ENCODE measurements at regions not wholly inside any gene's neighbourhood (a gene's known extent, or its start where the extent isn't known, plus 50 kb on each side); places are given as distances from the start of the nearest gene placed in this dataset.

DNA sequence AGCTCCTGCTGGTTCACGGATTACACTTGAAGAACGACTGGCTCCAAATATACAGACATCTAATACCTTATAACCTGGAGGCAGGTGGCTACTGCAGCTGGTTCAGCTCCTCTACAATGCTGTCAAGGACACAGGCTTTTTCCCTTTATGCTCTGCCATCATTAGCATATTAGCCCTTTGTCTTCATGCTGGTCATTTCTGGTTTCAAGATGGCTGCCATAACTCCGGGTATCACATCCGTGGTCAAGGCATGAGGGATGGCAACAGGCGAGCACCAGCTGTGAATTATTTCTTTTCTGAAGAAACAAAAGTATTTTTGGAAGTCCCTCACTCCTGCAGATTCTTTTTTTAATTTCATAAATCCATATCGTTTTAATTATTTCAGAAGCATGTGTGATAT, 124.3 kb upstream of the MED13 start:
- no peak for DNase-seq (ENCODE audit: extremely low spot score)
- Histone ChIP-seq H3K36me3 (ENCODE audit: insufficient read depth) (no peaks in the 10 kb centered on the region), H3K4me3 (ENCODE audit: low read depth, low read length) (no peak overlapping the region), H3K4me1 (ENCODE audit: insufficient read depth) (no peaks in the 10 kb centered on the region), H3K27ac (ENCODE audit: low read depth) (no peak overlapping the region)
- WGBS = 90% methylated on average over 6 of the region's 6 CpGs

DNA sequence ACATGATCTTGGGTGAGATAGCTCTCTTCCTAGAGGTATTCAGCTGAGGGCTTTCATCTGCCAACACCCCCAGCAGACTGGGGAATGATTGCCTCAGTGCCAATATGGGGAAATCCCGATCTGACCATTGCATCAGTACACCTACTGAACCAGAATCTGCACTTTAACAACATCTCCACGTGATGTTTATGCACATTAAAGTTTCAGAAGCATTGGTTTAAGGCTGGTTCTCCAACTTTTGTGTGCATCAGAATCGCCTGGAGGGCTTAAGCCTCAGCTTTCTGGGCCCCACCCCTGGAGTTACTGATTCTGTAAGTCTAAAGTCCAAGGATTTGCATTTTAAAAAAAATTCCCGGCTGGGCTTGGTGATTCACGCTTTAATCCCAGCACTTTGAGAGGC, 123.6 kb upstream of the MED13 start:
- Histone ChIP-seq H3K4me3 (ENCODE audit: low read depth, low read length) (no peak overlapping the region), H3K36me3 (ENCODE audit: insufficient read depth) (no peaks in the 10 kb centered on the region), H3K27ac (ENCODE audit: low read depth) (no peak overlapping the region), H3K4me1 (ENCODE audit: insufficient read depth) (no peaks in the 10 kb centered on the region)
- DNase-seq (ENCODE audit: extremely low spot score) = no peak
- WGBS = 63% methylated on average over 5 of the region's 5 CpGs

DNA sequence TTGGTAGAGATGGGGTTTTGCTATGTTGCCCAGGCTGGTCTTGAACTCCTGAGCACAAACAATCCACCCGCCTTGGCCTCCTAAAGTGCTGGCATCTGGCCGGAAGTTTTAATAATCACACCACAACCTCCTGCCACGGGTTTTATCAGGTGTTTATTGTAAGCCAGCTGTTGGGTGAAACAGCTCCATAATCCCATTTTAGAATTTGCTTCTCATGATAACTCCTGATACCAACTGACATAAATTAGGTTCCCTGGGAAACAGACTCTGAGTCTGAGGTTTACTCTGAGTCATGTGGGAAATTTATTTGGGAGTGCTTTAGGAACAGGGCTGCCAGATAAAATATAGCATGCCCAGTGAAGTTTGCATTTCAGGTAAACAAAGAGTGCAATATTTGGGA, 122.6 kb upstream of the MED13 start:
- DNase-seq (ENCODE audit: extremely low spot score) = no peak
- no peak overlapping the region for H3K27ac ChIP-seq (ENCODE audit: low read depth)
- no peaks in the 10 kb centered on the region for H3K36me3 ChIP-seq (ENCODE audit: insufficient read depth)
- H3K4me3 ChIP-seq (ENCODE audit: low read depth, low read length) = no peak overlapping the region
- WGBS = 11% methylated on average over 3 of the region's 3 CpGs
- H3K4me1 ChIP-seq (ENCODE audit: insufficient read depth) = no peaks in the 10 kb centered on the region

DNA sequence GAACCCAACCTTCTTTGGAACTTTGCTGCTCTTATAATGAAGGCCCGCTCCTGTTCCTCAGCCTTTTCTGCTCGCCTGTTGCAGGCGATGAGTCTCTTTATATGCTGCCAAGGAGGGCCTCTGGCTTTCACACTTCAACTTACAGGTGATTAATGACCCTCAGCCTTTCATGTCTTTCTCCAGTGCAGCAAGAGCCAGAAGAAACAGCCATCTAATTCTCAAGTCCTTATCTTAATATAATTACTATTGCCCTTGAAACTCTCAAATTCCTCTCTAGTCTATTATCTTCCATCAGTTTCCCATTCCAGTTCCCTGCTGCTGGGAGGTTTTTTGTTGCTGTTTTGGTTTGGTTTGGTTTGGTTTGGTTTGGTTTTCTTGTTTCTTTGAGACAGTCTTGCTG, 121.8 kb upstream of the MED13 start:
- 78% methylated on average over 3 of the region's 3 CpGs for WGBS

DNA sequence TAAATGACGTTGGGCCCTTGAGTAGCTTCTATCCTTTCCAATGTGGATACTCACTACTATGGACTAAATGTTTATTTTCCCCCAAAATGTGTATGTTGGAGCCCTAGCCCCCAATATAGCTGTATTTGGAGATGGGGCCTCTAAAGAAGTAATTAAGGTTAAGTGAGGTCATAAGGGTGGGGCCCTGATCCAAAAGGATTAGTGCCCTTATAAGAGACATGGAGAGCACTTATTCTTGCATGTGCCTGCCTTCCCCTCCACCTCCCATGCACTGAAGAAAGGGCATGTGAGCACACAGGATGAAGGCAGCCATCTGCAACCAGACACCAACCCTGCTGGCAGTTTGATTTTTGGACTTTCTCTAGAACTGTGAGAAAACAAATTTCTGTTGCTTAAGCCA, 115.7 kb upstream of the MED13 start:
- no peak for DNase-seq (ENCODE audit: extremely low spot score)
- no peaks in the 10 kb centered on the region for H3K36me3 ChIP-seq (ENCODE audit: insufficient read depth)
- no peak overlapping the region for H3K27ac ChIP-seq (ENCODE audit: low read depth)
- WGBS = 96% methylated on average over 1 of the region's 1 CpG
- no peak overlapping the region for H3K4me3 ChIP-seq (ENCODE audit: low read depth, low read length)
- no peaks in the 10 kb centered on the region for H3K4me1 ChIP-seq (ENCODE audit: insufficient read depth)

More for the DNA sequence above, 121.8 kb upstream of the MED13 start:
- Histone ChIP-seq H3K27ac (ENCODE audit: low read depth) (no peak overlapping the region), H3K4me1 (ENCODE audit: insufficient read depth) (no peaks in the 10 kb centered on the region), H3K4me3 (ENCODE audit: low read depth, low read length) (no peak overlapping the region), H3K36me3 (ENCODE audit: insufficient read depth) (no peaks in the 10 kb centered on the region)
- DNase-seq (ENCODE audit: extremely low spot score) = no peak

DNA sequence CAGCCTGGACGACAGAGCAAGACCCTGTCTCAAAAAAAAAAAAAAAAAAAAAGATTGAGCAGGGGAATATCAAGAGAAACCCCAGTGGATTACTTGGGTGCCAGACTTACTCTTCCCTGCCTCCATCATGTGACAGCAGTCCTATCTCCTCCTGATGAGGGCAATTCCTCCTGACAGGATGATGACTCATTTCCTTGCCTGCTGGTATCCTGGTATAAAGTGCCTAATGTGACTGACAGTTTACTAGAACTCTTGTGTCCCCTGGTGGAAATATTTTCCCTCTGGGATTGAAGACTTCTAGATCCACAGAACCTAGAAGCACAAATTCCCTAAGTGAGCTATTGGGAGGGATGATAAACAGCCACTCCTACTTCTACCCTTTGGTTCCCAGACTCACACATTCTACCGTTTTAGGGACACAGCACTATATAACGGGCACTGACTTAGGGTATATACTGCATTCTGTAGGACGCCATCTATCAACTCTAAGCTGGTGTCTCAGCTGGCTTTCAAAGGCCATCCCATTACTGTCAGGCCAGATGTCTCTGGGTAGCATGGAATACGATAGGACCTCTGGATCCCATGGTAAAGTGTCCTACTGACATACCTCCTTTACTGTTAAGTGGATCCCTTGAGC, 114.6 kb upstream of the MED13 start:
- H3K4me1 ChIP-seq (ENCODE audit: insufficient read depth) = no peaks in the 10 kb centered on the region
- no peak overlapping the region for H3K27ac ChIP-seq (ENCODE audit: low read depth)
- no peaks in the 10 kb centered on the region for H3K36me3 ChIP-seq (ENCODE audit: insufficient read depth)
- no peak overlapping the region for H3K4me3 ChIP-seq (ENCODE audit: low read depth, low read length)
- WGBS = 86% methylated on average over 5 of the region's 5 CpGs
- DNase-seq (ENCODE audit: extremely low spot score) = no peak

DNA sequence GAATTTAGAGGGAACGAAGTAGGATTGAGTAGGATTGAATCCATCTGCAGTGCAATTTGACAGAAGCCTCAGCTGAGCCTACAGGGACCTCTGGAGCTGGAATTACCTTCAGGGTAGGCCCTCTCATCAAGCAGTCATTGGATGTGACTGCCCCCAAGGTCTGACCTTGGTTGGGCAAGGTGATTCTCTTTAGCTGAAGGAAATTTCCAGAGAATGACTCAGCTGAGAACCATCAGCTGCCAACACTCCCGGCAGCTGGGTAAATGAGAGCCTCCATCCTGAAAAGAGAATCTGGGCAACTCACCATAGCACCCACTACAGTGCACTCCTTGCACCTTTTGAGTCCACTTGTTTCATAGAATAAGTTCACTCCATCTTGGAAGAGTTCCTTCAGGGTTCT, 113.5 kb upstream of the MED13 start:
- DNase-seq (ENCODE audit: extremely low spot score) = no peak
- 78% methylated on average over 2 of the region's 2 CpGs for WGBS
- H3K4me3 ChIP-seq (ENCODE audit: low read depth, low read length) = no peak overlapping the region
- no peaks in the 10 kb centered on the region for H3K4me1 ChIP-seq (ENCODE audit: insufficient read depth)
- no peaks in the 10 kb centered on the region for H3K36me3 ChIP-seq (ENCODE audit: insufficient read depth)
- H3K27ac ChIP-seq (ENCODE audit: low read depth) = no peak overlapping the region

DNA sequence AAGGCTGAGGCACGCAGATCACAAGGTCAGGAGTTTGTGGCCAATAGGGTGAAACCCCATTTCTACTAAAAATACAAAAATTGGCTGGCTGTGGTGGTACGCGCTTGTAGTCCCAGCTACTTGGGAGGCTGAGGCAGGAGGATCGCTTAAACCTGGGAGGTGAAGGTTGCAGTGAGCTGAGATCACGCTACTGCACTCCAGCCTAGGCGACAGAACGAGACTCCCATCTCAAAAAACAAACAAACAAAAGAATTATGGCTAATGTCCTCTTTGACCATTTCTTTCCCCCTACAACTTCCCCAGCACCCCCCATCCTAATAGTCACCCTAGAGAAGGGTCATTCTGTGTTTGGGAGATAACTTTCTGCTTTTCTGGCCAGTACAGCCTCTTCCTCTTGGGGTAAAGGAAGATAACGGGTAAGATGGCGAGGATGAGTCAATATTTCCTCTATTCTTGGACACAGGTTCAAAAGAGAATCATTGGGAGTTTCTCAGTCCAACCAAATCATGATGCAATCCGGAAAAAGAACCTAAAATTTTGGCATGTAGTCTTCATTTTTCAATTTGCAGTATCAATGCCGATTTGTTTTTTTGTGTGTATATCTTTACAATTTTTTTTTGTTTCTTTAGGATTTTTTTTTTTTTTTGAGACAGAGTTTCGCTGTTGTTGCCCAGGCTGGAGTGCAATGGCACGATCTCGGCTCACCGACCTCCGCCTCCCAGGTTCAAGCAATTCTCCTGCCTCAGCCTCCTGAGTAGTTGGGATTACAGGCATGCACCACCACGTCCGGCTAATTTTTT, 107.6 kb upstream of the MED13 start:
- 87% methylated on average over 18 of the region's 18 CpGs for WGBS
- H3K27ac ChIP-seq (ENCODE audit: low read depth) = no peak overlapping the region
- no peak for DNase-seq (ENCODE audit: extremely low spot score)

DNA sequence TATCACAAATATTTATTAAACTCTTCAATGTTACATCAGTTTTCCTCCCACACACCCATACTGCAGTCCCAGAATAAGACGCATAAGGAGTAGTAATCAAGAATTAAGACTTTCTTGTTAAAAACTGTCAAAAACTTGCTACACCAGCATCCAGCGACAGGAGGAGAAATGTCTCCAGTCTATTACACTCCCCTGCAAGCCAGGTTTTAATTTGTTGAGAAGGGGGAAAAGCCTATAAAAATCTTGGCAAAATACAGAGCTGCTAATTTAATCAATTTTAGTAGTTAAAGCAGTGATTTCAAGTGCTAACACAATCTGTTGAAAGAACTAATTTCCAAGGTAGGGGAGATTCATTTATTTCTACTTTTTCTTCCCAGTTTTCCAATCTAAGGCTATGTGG, 102.0 kb upstream of the MED13 start:
- WGBS = 84% methylated on average over 2 of the region's 2 CpGs
- no peak overlapping the region for H3K27ac ChIP-seq (ENCODE audit: low read depth)
- DNase-seq (ENCODE audit: extremely low spot score) = no peak
- no peak overlapping the region for H3K4me3 ChIP-seq (ENCODE audit: low read depth, low read length)
- no peaks in the 10 kb centered on the region for H3K36me3 ChIP-seq (ENCODE audit: insufficient read depth)
- H3K4me1 ChIP-seq (ENCODE audit: insufficient read depth) = peaks cover 1% of the 10 kb centered on the region

More for the DNA sequence above, 107.6 kb upstream of the MED13 start:
- no peaks in the 10 kb centered on the region for H3K4me1 ChIP-seq (ENCODE audit: insufficient read depth)
- H3K36me3 ChIP-seq (ENCODE audit: insufficient read depth) = no peaks in the 10 kb centered on the region
- no peak overlapping the region for H3K4me3 ChIP-seq (ENCODE audit: low read depth, low read length)

DNA sequence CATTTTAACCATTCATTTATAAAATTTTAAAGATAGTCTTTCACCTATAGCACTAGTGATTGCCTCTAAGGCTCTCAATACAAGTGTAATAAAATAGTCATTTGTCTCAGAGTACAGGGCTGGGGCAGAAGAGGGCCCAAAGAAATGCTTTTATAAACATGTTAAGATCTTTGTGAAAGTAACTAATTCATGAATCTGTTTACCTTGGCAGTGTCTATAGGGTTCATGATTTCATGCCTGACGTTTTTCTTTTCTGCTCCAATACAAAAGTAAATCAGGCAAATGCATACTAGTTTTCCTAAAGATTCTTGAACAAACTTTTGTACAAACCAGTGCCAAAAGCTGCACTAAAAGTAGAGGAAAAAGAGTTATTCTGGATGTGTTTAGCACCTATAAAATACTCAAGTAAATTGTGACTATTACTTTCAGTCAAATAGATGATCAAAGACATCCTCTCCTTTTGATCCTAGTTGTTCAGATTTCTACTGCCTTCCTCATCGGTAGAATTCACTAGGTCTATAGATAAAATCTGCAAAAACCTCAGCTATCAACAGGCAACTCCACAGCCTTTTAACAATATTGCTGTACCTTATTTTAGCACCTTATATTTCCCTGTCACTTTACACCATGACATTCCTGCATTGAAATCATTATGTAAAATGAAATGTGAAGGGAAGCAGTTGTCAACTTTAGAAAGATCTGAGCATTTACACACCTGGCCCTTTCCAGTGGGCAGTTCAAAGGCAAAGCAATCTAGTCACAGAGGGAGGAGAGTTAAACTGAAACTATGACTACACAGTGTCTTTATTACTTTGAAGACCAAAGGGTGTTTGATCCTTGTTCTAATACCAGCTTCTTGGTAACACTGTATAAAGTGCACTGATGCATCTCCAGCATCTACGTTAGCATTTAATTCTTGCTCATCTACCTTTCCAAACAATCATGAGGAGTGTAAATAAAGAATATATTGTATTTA, 100.0 kb upstream of the MED13 start:
- WGBS = 32% methylated on average over 3 of the region's 3 CpGs
- H3K27ac ChIP-seq (ENCODE audit: low read depth) = no peak overlapping the region
- no peak overlapping the region for H3K4me3 ChIP-seq (ENCODE audit: low read depth, low read length)
- DNase-seq (ENCODE audit: extremely low spot score) = no peak
- peaks cover 1% of the 10 kb centered on the region for H3K4me1 ChIP-seq (ENCODE audit: insufficient read depth)
- no peaks in the 10 kb centered on the region for H3K36me3 ChIP-seq (ENCODE audit: insufficient read depth)

DNA sequence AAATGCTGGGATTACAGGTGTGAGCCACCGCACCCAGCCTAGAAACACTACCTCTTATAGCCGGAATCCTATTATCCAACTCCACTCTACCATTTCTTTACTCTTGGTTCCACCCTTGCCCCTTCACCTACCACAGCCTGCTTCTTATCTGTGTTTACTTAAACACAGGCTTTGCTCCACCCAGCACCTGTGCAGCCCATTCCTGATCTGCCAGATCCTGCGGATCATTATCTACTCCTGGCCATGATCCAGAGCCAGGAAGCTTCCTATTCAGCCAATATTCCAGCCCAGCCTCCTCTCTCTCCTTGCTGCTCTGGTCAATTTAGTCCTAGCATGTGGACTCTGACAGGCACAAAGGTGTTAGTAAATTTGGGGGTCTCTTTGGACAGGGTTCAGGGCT, 98.8 kb upstream of the MED13 start:
- 63% methylated on average over 3 of the region's 3 CpGs for WGBS
- Histone ChIP-seq H3K4me1 (ENCODE audit: insufficient read depth) (peaks cover 1% of the 10 kb centered on the region), H3K4me3 (ENCODE audit: low read depth, low read length) (no peak overlapping the region), H3K36me3 (ENCODE audit: insufficient read depth) (no peaks in the 10 kb centered on the region), H3K27ac (ENCODE audit: low read depth) (no peak overlapping the region)
- DNase-seq (ENCODE audit: extremely low spot score) = no peak

DNA sequence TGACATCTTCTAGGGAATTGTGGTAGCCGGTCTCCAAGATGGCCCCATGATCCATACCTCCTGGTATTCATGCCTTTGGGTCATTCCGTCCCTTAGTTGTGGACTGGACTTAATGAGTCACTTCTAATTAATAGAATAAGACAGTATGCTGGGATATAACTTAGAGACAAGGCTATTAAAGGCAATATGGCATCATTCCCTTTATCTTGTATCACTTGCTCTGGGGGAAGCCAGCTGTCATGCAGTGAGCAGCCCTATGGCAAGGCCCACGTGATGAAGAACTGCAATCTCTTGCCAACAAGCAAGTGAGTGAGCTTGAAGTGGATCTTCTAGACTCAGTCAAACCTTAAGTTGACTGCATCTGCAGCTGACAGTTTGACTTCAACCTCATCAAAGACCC, 97.8 kb upstream of the MED13 start:
- DNase-seq (ENCODE audit: extremely low spot score) = no peak
- no peak overlapping the region for H3K27ac ChIP-seq (ENCODE audit: low read depth)
- peaks cover 1% of the 10 kb centered on the region for H3K4me1 ChIP-seq (ENCODE audit: insufficient read depth)
- H3K36me3 ChIP-seq (ENCODE audit: insufficient read depth) = no peaks in the 10 kb centered on the region
- 74% methylated on average over 3 of the region's 3 CpGs for WGBS
- no peak overlapping the region for H3K4me3 ChIP-seq (ENCODE audit: low read depth, low read length)

DNA sequence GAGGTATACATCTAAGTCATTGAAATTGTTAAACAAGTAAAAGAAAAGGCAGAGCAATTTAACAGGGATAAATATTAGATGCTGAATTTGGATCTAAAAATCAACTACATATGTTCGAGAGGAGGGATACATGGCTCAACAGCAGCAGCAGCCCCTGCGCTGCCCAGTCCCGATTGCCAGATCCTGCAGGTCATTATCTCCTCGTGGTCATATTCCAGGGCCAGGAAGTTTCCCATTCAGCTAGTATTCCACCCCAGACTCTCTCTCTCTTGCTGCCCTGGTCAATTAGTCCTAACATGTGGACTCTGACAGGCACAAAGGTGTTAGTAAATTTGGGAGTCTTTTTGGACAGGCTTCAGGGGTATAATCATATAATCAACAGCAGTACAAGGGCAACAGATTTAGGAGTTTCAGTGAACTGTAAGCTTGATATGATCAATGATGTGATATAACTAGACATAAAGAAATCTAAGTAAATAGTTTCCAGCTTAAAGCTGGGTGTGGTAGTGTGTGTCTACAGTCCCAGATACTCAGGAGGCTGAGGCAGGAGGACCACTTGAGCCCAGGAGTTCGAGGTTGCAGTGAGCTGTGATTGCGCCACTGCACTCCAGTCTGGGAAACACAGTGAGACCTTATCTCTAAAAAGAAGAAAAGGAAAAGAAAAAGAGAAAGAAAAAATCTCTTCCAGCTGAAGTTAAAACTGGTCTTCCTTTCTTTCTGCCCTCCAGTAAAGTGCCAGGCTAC, 96.5 kb upstream of the MED13 start:
- Histone ChIP-seq H3K4me1 (ENCODE audit: insufficient read depth) (peaks cover 1% of the 10 kb centered on the region), H3K4me3 (ENCODE audit: low read depth, low read length) (no peak overlapping the region), H3K27ac (ENCODE audit: low read depth) (no peak overlapping the region), H3K36me3 (ENCODE audit: insufficient read depth) (no peaks in the 10 kb centered on the region)
- WGBS = 75% methylated on average over 6 of the region's 6 CpGs
- no peak for DNase-seq (ENCODE audit: extremely low spot score)

Measured in urinary bladder (tissue), 3 donors.